T-helper 2 cell treated with Interferon-gamma antibody and Interleukin-4, amounts not matched to agents 100 ng/mL and 5 ng/mL, for 36 hours (primary cell): ENCODE measurements at regions not wholly inside any gene's neighbourhood (a gene's known extent, or its start where the extent isn't known, plus 50 kb on each side); places are given as distances from the start of the nearest gene placed in this dataset.
"Not testable (repeated sequence)": the region's sequence is repeated elsewhere in the genome, so short reads cannot be mapped to it uniquely, and the experiment has no call there.

Source experiments
- intact Hi-C: fragments of 100-400 bp; cut with micrococcal nuclease; formaldehyde crosslinking; loops from one replicate; pipeline ENCODE4 v1.15.1; 2023

DNA sequence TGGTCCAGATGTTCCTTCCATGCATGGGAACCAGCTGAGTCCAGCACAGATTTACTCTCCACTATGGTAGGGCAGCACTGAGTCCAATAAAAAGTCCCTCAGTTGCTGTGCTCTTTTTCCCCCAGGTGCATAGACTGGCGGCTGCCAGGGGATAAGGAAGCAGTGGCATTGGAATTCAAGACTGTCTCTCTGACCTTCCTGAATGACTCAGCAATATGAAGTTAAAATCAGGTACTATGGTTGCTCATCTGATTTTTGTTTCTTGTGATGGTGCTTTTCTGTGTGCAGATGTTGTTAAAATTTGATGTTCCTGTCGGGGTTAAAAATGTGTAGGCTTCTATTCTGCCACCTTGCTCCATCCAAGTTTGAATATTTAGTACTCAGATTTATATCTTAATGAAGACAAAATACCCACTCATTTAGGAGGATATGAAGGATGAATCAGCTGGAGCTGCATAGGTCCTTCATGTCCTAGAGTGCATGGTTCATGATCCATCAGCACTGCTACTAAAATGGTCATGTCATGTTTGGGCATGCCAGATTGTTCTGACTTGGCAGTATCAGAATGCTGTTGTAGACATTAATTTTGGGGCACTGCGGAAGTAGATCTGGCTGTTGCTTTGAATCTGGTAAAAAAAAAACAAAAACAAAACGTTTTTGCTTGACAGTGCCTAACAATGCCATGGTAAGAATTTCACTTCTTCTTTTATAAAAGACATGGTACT is 321.2 kb upstream of the MAP3K7 start:
- intact Hi-C loops = no loop called here

DNA sequence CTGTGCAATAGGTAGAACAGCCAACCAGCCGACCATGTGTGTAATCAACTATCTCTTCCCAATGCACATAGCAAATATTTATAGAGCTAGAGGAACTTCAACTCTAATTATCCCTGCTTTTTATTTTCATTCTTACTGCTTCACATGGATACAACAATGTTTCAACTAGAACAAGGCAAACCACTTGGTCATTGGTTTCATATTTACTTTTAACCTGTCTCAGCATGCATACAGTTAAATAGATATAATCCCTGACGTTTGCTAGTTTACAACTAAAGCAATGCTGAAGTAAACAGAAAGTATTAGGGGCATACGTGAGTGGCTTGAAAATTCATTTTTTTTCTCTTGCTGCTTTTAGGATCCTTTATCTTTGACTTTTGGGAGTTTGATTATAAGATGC is 318.5 kb upstream of the MAP3K7 start:
- intact Hi-C loops = no loop called here

DNA sequence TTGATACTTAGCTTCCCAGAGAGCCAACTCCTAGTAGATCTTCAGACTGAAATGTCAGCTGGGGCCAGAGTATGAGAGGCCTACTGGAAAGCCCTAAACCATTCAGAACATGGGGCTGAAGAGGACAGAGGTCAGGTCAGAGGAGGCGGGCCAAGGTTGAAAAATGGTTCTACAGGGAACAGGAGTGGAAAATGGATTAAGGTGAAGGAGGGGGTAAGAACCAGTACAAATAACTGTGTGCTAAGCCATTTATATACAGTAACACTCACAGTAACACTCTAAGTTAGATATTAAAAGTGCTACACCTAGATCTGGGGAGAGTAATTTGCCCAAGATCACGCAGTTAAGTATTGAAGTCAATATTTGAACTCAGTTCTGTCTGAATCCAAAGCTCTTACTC is 313.2 kb upstream of the MAP3K7 start:
- intact Hi-C loops = no loop called here

DNA sequence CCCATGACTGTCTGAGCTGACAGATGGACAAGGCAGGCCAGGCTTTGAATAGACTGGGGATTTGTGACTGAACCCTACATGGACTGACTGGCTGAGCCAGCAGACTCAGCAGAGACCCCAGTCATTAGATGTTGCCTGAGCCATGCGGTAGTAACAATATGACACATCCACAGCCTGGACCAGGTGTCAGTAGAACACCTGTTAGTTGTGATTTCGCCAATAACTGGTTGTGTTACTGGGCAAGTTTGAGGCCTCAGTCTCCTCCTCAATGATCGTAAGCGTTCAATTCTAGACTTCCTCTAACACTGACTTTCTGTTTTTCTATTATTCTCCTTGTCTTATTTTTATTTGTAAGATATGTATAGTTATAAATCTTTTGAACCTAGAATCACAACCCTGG is 311.9 kb upstream of the MAP3K7 start:
- intact Hi-C loops = no loop called here

DNA sequence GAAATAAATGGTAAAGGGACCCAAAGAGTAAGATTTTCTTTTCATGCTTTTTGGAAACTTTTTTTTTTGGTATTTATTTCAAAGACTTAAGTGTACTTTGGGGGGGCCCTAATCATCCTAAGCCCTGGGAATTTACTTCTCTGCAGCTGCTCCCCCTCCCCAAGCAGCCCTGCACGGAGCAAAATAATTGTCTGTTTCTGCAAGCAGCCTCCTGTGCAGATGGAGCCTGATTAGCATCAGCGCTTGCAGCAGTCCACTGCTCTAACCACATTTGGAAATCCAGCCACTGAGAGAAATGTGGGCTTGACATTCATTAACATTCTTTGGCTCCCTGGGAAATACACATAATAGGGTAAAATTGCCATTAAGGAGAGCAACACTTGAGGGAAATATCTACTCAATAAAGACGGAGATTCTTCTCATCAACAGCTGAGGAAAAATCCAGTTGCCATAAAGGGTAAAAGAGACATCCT is 309.2 kb upstream of the MAP3K7 start:
- intact Hi-C loops = no loop called here

DNA sequence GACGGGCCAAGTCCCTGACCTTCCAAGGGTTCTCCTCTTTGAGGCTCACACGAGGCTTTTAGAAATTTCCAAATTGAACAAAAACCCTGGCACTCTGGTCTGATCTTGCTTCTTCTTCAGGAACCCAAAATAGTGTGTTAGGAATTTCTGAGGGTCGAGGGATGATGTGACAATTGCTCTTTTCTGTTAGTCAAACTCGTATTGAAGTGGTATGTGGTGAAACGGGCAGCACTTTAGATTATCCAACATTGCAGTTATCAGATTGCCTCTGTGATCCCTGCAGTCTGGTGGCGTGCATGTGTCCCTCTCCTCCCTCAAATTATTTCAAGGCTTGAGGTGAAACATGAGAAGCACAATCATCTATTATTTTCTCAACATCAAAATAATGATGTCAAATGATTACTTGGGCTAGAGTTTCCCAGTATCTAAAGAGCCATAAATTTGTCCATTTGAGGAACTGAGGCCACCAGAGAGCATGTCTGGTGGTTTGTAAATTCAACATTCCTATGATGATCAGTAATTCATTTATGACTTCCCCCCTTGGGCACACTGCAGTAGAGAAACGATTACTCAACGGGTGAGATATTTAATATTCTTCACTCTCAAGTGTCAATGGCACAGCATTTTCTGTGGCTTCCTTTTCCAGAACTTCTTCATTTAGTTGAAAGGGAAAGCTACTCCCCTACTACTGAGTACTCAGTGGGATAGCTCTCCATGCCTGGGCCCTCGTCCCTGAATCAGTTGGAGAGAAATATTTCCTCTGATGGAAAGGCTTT is 308.6 kb upstream of the MAP3K7 start:
- intact Hi-C loops = no loop called here

DNA sequence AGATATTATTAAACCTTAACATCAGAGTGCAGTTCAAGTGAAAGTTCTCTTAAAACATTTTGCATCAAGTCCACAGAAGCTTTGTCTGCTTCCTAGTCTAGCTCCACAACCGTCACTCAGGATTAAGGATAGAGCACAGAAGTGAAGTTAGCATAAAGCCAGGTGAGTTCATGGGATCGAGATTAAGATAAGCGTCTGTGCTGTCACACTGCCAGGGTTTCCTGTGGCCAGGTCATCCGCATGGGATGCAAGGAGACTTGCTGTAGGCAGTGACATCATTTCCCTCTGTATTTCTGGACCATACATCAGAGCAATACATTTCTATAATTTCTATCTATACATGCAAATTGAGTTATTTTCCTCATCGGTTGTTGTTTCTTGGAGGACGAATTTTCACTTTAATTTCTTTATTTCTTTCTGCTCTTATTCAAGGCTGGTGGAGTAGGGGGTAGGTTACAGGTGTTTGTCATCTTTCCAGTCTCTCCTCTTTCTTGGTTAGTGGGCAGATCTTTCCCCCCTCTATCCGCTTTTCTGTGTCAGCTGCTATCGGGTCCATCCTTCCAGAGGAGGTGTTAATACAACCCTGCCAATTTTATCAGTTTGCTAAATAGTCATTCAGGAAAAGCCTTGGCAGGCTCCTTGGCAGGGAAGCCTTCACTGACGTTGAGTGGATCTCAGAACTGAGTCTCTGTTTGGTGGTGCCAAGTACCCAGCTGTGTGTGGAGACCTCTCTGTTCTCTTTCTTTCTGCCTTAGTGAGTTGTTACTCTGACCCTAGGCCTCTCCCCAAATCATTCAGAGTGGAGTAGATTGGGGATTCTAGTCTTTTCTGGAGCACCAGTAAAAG is 307.6 kb upstream of the MAP3K7 start:
- intact Hi-C loops = no loop called here

DNA sequence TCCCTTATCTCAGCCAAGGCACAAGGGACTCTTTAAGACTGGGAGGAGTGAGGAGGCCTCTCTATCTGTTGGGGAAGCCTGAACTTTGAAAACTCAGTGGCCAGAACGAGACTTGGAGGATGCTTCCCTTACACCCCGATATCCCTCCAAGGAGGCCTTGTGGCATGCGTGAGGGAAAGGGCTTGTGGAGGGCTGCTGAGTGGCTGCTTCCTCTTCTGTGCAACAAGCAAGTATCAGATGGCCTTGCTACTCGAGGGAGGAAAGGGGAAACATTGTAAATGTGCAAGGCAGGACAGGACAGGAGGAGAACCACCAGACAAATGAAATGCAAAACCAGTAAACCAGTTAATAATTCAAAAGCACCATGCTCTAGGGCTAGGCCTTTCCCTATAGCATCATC is 306.5 kb upstream of the MAP3K7 start:
- intact Hi-C loops = no loop called here

DNA sequence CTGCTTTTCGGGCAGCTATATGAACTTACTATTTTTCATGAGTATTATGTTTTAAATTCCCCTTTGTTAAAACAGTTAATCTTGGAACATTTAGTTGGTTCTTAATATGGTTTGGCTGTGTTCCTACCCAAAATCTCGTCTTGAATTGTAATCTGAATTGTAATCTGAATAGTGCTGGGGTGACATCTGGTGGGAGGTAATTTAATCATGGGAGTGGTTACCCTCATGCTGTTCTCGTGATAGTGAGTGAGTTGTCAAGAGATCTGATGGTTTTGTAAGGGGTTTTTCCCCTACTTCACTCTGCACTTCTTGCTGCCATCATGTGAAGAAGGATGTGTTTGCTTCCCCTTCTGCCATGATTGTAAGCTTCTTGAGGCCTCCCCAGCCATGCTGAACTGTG is 305.4 kb upstream of the MAP3K7 start:
- intact Hi-C loops = no loop called here

DNA sequence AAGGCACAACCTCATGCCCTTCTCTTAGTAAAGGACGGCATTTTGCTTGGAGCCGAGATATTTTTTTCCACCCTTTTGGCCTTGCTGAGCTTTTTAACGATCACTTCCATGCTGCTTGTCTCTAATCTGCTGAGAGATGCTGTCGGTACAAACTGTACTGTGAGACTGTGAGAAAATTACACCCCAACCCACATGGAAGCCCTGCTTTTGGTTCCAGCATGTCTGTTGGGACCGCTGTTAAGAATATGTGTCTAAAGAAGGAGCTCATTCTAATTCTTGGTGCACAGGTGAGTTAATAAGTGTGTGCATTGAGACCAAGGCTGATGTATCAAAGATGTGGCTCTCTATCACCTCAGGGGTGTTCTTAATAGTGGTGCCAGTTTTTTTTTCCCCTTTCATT is 304.5 kb upstream of the MAP3K7 start:
- intact Hi-C loops = no loop called here

DNA sequence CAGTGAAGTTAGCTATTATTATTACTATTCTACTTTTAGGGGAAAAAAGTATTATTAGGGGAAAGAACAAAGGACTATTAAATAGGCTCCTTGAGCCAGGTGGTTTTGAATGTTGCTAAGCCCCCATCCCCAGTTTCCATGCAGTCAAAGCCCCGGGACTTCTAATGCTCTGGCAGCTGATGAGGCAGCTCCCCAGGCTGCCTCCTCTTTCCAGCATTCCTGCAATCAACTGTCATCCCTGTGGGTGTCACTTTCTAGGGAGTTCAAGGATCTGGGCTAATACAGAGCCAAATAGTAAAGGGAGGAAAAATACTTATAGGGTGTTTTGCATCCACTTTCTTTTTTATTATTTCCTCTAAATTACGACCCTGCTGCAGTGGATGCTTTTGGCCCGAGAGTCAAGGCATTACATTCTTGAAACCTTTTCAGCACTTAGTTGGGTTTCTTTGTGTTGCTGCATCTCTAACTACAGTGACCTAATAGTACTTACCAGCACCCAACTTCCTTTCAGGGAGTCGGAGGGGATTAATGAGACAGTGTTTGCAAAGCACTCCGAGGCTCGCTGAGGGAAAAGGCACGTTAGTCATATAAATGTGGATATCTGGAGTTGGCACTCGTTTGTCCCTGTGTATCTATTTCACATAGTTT is 303.9 kb upstream of the MAP3K7 start:
- intact Hi-C loops = no loop called here

DNA sequence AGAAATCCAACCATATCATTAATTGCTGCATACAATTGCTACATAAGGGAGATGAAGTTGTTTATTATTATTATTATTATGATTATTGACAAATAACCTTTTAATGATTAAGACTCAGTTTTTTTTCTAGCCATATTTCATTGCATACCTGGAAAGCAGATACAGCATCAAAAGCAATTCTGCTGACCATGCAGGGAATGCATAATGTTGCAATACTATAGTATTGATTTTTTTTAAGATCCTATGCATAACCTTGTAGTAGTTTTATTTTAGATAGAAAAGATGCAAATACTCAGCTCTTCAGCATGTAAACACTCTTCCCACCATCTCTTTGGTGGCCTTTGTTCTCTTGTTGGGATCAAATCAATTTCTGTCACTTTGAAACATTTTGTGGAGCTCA is 300.9 kb upstream of the MAP3K7 start:
- intact Hi-C loops = no loop called here

DNA sequence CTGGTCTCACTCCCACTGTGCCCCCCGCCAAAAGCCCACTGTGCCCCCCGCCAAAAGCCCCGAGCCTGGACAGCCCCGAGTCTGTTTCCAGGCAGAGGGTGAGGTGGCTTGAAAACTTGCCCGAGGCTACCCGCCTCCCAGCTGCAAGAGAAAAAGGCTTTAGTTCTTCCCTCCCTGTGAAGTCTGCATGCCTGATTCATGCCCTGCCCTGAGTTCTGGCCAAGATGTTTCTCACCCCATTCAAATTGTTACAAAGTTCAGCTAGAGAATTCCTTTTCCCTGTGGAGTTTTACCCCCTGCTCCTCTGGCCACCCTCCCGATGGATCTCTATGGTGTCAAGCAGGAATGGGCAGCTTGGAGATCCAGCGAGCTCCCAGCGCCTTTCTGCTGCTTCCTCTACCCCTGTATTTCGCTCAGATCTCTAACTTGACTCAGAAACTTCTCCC is 298.8 kb upstream of the MAP3K7 start:
- intact Hi-C loops = no loop called here

DNA sequence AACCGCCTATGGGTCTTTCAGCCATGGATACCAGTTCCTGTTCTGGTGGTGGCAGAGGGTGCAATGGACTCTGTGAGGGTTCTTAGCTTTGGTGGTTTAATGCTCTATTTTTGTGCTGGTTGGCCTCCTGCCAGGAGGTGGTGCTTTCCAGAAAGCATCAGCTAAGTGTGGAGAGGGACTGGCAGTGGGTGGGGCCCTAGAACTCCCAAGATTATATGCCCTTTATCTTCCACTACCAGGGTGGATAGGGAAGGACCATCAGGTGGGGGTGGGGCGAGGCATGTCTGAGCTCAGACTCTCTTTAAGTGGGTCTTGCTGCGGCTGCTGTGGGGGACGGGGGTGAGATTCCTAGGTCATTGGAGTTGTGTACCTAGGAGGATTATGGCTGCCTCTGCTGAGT is 298.3 kb upstream of the MAP3K7 start:
- intact Hi-C loops = not testable (repeated sequence)

DNA sequence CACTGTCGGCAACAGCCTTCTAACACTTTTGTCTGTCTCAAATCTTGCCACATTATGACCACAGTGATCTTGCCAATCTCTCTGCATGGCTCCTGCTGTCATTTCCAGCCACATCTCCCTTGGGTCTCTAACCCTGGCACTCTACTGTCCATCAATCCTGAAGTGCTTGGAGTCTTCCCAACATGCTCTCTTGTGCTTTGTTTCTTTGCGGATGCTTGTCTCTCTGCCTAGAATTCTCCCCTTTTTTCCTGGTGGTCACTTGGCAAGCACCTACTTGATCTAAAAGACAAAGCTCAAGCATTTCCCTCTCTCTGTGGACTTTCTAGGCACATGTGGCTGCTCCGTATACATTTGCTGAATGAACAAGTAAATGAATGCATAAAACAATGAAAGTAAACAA is 290.7 kb upstream of the MAP3K7 start:
- intact Hi-C loops = no loop called here

DNA sequence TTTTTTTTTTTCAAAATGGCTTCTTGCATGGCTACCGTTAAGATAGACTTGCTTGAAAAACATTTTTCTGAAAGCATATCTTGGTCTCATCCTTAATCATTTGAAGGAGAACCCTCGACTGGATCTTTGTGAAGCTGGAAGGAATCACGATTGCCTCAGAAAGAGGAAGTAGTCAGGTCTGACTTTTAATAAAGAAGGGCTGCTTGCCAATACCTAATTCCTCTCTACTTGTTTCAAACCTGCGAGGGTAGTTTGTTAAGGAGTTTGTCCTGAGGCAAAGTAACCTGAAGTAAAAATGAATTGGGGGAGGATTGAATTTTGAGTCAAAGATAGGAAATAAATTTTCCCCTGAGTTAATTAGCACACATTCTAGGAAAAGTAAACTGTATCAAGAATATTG is 288.1 kb upstream of the MAP3K7 start:
- intact Hi-C loops = no loop called here

DNA sequence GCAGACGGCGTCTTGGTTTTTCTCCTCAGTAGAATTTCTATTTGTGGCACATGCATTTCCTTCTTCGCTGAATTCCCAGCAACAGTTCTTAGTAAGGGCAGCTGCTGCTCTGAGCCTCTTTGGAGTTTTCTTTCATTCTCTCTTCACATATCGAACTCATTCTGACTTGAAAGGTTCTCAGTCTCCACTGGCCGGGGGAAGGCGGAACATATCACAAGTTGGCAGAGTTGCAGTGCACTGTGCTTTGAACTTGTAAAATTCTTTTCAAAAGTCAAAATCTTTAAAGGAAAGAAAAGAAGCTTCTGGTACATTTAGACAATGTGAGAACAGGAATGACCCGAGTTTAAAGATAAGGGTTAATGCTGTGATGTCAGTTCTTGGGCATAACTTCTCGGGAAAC is 286.1 kb upstream of the MAP3K7 start:
- intact Hi-C loops = no loop called here

DNA sequence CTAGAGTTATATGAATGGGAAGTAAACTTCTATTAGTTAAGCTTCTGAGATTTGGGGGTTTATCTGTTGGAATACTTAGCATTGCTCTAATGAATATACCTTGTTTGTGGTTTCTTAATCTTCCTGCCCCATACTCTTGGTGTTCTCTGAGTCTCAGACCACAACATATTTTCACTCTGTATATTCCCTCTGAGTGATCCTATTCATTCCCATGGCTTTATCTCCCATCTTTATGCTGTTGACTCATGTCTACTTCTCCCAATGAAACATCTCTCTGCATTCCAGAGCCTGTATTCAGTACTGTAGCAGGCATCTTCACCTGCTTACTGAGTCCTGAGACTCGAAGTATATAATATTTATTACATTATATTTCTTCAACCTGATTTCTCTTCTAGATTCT is 283.7 kb upstream of the MAP3K7 start:
- intact Hi-C loops = no loop called here

DNA sequence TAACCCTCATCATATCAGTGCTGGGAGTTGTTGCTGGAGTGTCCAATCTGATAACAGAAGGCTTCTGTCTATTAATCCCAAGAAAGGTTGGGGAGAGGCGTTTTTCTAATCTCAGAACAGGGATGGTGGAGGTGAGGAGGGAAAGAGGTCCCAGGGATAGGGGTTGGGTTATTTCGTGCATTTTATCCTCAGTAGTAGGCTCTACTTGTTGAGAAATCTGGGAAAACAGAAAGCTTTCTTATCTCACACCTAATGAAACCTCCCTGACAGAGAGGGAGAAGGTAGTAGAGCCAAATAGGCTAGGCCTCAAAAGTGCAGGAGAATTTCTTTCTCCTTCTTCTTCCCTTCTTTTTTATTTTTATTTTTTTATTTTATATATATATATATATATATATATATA is 281.8 kb upstream of the MAP3K7 start:
- intact Hi-C loops = loop anchor here (10.0 kb wide), 1 partner anchor 254 kb away; no protein-coding TSS in a partner anchor

DNA sequence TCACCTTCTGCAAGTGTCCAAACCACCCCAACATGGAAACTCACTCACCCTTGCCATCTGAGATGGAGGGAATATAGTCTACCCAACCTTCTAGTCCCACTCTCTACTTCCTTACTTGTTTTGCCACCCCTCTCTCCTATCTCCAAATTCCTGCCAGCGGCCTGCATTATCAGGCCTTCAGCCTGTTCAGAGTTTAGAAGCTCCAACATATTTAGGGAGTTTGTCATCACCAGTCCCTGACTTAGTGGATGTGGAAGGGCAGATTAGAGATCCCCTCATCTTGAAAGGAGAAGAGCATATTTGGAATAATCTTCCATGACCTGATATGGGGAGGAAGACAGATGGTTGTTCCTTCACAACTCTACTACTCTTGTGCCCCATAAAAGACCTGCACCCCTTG is 281.4 kb upstream of the MAP3K7 start:
- intact Hi-C loops = loop anchor here (10.0 kb wide), 1 partner anchor 253 kb away; no protein-coding TSS in a partner anchor

DNA sequence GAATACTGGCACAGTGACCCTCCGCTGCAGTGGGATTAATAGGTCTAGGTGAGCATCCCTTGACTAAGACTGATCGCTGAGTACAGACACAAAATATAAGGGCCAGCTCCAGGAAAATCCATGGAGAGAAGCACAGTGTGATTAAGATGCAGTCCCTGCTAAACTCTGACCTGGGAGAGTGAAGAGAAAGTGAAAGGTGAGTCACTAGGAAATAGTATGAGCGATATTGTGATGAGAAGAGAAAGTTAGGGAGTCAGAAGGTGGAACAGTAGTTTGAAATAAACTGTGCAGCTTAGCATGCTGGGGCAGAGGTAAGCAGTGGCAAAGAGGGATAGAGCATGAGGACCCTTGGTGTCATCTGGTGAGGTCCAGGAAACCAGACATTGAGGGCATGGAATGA is 278.6 kb upstream of the MAP3K7 start:
- intact Hi-C loops = loop anchor here (10.0 kb wide), 1 partner anchor 251 kb away; no protein-coding TSS in a partner anchor
